GM20000 (cell line): ENCODE measurements at regions not wholly inside any gene's neighbourhood (a gene's known extent, or its start where the extent isn't known, plus 50 kb on each side); places are given as distances from the start of the nearest gene placed in this dataset.
"Not testable (repeated sequence)": the region's sequence is repeated elsewhere in the genome, so short reads cannot be mapped to it uniquely, and the experiment has no call there.

Experiments
- DNase-seq: peaks from one replicate; pipeline ENCODE4 v3.0.0; 2012; ENCODE audit warnings: low spot score
- TF ChIP-seq, protein P1 (sequence below): IDR thresholded peaks from 2 replicates; pipeline ENCODE4 v1.5.1; 2012; ENCODE audit warnings: mild to moderate bottlenecking, control low read depth; ENCODE audit errors: extremely low read depth, missing control alignments

DNA sequence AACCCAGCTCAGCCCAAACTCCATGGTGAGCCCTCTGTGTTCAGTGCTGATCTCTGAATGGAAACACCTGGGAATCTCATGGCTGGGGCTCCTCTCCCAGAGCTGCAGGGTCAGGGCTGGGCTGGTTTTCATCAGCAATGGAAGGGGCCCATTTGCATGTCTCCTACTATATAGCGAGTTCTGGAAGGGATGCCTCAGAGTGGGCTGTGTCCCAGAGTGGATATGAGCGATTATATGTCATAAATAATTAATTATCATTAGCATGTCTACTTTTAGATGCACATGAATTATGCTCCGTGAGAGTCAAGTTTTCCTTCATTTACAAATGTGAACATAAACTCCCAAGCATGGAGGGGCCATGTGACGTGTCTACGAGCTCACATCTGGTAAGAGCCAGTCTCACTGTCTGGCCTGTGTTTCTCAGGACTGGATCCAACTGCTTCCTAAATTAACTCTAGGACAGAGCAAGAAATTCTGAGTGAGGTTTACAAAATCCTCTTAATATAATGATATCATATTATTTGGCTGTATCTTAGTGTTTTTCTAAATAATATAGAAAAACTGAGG lies 553.4 kb downstream of the GOLGA6L6 start:
- DNase-seq: no peak
- TF ChIP-seq, protein P1, sequence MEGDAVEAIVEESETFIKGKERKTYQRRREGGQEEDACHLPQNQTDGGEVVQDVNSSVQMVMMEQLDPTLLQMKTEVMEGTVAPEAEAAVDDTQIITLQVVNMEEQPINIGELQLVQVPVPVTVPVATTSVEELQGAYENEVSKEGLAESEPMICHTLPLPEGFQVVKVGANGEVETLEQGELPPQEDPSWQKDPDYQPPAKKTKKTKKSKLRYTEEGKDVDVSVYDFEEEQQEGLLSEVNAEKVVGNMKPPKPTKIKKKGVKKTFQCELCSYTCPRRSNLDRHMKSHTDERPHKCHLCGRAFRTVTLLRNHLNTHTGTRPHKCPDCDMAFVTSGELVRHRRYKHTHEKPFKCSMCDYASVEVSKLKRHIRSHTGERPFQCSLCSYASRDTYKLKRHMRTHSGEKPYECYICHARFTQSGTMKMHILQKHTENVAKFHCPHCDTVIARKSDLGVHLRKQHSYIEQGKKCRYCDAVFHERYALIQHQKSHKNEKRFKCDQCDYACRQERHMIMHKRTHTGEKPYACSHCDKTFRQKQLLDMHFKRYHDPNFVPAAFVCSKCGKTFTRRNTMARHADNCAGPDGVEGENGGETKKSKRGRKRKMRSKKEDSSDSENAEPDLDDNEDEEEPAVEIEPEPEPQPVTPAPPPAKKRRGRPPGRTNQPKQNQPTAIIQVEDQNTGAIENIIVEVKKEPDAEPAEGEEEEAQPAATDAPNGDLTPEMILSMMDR: no peak

DNA sequence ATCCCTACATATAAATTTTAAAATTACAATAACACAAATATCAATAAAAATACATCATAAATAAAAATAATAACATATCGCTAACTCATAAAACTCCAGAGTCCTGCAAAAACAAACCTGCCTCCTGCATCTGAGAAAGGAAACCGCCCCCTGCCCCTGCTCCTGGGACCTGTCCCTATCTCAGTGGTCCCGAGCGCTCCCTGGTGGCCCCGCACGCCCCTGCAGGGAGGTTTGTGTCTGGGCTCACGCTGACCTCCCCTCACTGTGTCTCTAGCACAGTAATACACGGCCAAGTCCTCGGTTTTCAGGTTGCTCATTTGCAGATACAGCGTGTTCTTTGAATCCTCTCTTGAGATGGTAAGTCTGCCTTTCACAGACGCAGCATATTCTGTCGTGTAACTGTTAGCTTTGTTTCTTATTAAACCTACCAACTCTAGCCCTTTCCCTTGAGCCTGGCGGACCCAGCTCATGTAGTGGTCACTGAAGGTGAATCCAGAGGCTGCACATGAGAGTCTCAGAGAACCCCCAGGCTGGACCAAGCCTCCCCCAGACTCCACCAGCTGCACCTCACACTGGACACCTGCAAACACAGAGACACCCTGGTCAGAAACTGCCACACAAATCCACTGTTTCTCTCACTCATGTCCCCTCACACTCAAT lies 554.1 kb downstream of the GOLGA6L6 start:
- TF ChIP-seq, protein P1: no peak
- DNase-seq: no peak

DNA sequence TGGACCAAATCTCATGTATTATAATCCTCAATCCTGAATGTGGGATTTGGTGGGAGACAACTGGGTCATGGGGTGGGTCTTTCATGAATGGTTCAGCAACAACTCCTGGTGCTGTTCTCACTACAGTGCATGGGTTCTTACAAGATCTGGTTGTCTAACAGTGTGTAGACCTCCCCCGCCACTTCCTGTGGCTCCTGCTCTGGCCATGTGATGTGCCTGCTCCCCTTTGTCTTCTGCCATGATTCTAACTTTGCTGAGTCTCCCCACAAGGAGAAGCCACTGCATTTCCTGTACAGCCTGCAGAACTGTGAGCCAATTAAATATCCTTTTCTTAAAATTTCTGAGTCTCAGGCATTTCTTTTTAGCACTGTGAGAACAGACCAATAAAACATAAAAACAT lies 557.5 kb downstream of the GOLGA6L6 start:
- TF ChIP-seq, protein P1: no peak

DNA sequence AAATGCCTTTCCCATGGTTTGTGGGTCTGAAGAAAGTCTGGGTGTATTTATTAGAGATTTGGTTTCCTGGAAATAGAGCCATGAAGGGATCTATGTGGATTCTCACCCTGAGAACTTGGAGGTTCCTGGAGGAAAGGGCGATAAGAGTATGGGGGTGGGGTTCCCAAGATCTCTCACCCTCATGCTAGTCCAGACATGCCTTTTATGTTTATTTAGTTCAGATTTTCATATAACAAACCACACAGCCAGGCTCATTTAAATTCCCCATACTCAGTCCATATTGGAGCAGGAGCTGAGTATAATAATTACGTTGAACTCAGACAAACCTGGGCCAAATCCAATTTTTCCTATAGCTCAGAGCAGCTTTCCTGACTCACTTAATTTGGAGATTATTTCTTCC lies 566.6 kb downstream of the GOLGA6L6 start:
- DNase-seq: no peak
- TF ChIP-seq, protein P1: no peak

More for the DNA sequence above, 557.5 kb downstream of the GOLGA6L6 start:
- no peak for DNase-seq

DNA sequence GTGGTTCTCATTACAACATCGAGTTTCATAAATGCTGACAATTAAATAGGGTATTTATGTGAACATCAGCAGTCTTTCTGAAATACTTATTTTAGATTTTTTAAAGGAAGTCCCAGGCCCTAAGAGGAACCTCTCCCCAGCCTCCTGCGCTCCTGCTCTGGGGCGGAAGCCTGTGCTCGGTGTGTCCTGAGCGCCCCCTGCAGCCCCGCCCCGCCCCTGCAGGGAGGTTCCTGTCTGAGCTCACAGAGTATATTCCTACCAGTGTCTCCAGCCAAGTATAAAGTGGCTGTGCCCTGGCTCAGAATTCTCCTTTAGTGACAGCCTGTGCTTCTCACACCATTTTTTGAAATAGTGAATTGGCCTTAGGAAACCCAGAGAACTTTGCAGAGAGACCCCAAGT lies 567.9 kb downstream of the GOLGA6L6 start:
- no peak for DNase-seq
- TF ChIP-seq, protein P1: no peak

DNA sequence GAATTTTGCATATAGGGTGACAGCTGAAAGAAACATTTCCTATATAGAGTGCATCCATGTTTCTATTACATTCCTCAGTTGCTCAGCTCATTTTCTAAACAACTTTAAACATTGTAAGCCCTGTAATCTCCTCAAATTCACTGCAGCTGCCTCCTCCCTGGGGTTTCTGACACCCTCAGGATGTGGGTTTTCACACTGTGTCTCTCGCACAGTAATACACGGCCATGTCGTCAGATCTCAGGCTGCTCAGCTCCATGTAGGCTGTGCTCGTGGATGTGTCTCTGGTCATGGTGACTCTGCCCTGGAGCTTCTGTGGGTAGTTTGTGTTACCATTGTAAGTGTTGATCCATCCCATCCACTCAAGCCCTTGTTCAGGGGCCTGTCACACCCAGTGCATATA lies 569.0 kb downstream of the GOLGA6L6 start:
- not testable (repeated sequence) for DNase-seq

DNA sequence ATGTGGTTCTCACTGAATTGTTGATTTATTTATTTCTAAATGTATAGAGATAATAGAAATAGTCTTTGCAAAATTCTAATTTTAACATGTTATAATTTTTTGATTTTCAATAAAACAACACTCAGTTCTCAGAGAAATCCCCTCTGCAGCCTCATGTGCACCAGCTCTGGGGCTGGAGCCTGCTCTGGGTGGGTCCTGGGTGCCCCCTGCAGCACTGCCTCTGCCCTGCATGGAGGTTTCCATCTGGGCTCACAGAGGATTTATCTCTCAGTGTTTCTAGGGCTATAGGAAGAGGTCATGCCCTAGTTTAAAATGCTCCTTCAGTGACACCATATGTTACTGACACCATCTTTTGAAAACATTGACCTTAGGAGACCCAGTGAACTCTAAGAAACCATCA lies 576.0 kb downstream of the GOLGA6L6 start:
- not testable (repeated sequence) for DNase-seq

DNA sequence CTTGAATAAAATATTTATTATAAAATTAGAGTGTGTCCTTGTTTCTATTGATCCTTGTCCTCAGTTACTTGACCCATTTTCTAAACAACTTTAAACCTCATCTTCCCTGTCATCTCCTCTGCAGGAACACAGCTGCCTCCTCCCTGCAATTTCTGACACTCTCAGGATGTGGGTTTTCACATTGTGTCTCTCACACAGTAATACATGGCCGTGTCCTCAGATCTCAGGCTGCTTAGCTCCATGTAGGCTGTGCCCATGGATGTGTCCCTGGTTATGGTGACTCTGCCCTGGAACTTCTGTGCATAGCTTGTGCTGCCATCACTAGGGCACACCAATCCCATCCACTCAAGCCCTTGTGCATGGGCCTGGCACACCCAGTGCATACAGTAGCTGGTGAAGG lies 577.1 kb downstream of the GOLGA6L6 start:
- not testable (repeated sequence) for DNase-seq

DNA sequence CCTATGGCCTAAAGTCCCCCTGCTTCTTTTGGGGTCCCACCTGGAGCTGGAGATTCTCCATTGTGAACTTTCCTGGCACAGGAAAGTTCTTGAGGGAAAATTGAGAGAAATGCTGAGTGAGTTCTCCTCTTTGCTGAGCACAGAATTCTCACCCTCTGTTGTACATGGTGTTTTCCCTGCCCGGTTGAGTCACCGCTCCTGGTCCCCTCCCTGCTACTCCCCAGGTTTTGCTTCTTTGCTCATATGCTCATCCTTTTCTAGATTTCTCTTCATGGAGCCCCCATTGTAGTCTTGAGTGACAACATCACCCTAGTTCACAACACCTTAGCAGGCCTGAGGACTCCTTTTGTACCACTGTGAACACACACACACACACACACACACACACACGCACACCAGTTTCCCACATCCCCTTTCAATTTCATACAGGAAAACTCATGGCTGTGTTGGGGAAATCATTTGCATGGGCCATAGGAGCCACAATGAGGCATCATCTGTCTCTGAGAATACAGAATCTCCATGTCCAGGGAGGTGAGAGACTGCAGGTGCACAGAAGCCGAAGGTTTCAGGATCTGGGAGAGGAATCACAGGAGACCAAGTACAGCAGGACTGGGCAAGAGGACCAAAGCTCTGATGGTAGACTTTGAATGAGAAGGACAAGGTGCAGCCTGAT lies 585.3 kb downstream of the GOLGA6L6 start:
- no peak for DNase-seq
- TF ChIP-seq, protein P1: no peak
